GM23338 (cell line): ENCODE measurements at regions not wholly inside any gene's neighbourhood (a gene's known extent, or its start where the extent isn't known, plus 50 kb on each side); places are given as distances from the start of the nearest gene placed in this dataset.

Source experiments
- ATAC-seq: fragments of 200-7000 bp; cut with Tn5 transposase; 3 replicates; pipeline ENCODE4 v1.9.1; 2020
- DNase-seq: peaks from one replicate; pipeline ENCODE4 v3.0.0-alpha.2; 2015; ENCODE audit warnings: low spot score
- H2AFZ ChIP-seq: fragments of 200-600 bp; sonication (generic); 2 replicates; pipeline ENCODE4 v1.8.0; 2016; ENCODE audit warnings: antibody characterized with exemption, mild to moderate bottlenecking, moderate library complexity
- H3F3A ChIP-seq: fragments of 200-600 bp; sonication (generic); replicated peaks from 2 replicates; pipeline ENCODE4 v1.8.0; 2017; ENCODE audit warnings: antibody characterized with exemption, mixed run types, low read depth
- H3K27ac ChIP-seq: fragments of 200-600 bp; sonication (generic); 2 replicates; pipeline ENCODE4 v1.6.1; 2016; ENCODE audit warnings: low read depth
- H3K27me3 ChIP-seq: fragments of 200-600 bp; sonication (generic); 2 replicates; pipeline ENCODE4 v1.8.0; 2016; ENCODE audit warnings: mild to moderate bottlenecking, mixed run types, moderate library complexity; ENCODE audit not compliant: insufficient read depth
- H3K36me3 ChIP-seq: fragments of 200-600 bp; sonication (generic); 2 replicates; pipeline ENCODE4 v1.8.0; 2016; ENCODE audit warnings: mild to moderate bottlenecking; ENCODE audit not compliant: insufficient read depth
- H3K4me1 ChIP-seq: fragments of 200-600 bp; sonication (generic); 2 replicates; pipeline ENCODE4 v1.8.0; 2016; ENCODE audit warnings: mild to moderate bottlenecking, moderate library complexity; ENCODE audit not compliant: insufficient read depth
- H3K4me2 ChIP-seq: fragments of 200-600 bp; sonication (generic); 2 replicates; pipeline ENCODE4 v1.7.1; 2017; ENCODE audit warnings: mixed run types
- H3K4me3 ChIP-seq: fragments of 200-600 bp; sonication (generic); 2 replicates; pipeline ENCODE4 v1.6.1; 2016; ENCODE audit warnings: mixed run types
- H3K79me2 ChIP-seq: fragments of 200-600 bp; sonication (generic); replicated peaks from 2 replicates; pipeline ENCODE4 v1.8.0; 2017; ENCODE audit warnings: mild to moderate bottlenecking; ENCODE audit not compliant: insufficient read depth
- H3K9me2 ChIP-seq: fragments of 200-600 bp; sonication (generic); 2 replicates; pipeline ENCODE4 v1.8.0; 2017; ENCODE audit not compliant: insufficient read depth
- H4K20me1 ChIP-seq: fragments of 200-600 bp; sonication (generic); replicated peaks from 2 replicates; pipeline ENCODE4 v1.8.0; 2017; ENCODE audit warnings: mild to moderate bottlenecking; ENCODE audit not compliant: insufficient read depth
- H3K27ac Mint-ChIP-seq: 2 replicates; pipeline ENCODE4 v1.8.0; 2020; ENCODE audit warnings: inconsistent platforms, mild to moderate bottlenecking, moderate library complexity, mixed read lengths
- H3K27me3 Mint-ChIP-seq: 3 replicates; pipeline ENCODE4 v1.8.0; 2022; ENCODE audit warnings: low read depth, mild to moderate bottlenecking, moderate library complexity, mixed read lengths, inconsistent platforms; ENCODE audit not compliant: insufficient read depth, poor library complexity
- H3K36me3 Mint-ChIP-seq: 3 replicates; pipeline ENCODE4 v1.8.0; 2021; ENCODE audit warnings: low read depth, mild to moderate bottlenecking, inconsistent platforms, moderate library complexity, mixed read lengths
- H3K4me1 Mint-ChIP-seq: 3 replicates; pipeline ENCODE4 v1.8.0; 2020; ENCODE audit warnings: mild to moderate bottlenecking, inconsistent platforms, mixed read lengths
- H3K4me3 Mint-ChIP-seq: 3 replicates; pipeline ENCODE4 v1.8.0; 2021; ENCODE audit warnings: moderate library complexity, mild to moderate bottlenecking, inconsistent platforms, mixed read lengths
- H3K9me3 Mint-ChIP-seq: 3 replicates; pipeline ENCODE4 v1.8.0; 2020; ENCODE audit warnings: moderate library complexity, mild to moderate bottlenecking, inconsistent platforms, mixed read lengths
- EZH2phosphoT487 ChIP-seq: fragments of 200-600 bp; sonication (generic); IDR thresholded peaks from one replicate; pipeline ENCODE4 v1.8.1; 2018; ENCODE audit warnings: antibody characterized with exemption; ENCODE audit not compliant: unreplicated experiment
- POLR2AphosphoS5 ChIP-seq: IDR thresholded peaks from 2 replicates; pipeline ENCODE4 v1.6.1; 2016; ENCODE audit warnings: antibody characterized with exemption, low read depth
- STAT1 ChIP-seq: IDR thresholded peaks from one replicate; pipeline ENCODE4 v1.6.1; 2016; ENCODE audit warnings: antibody characterized with exemption; ENCODE audit not compliant: unreplicated experiment
- ZNF331 ChIP-seq: fragments of 250-450 bp; sonication (Bioruptor Pico); IDR thresholded peaks from 2 replicates; pipeline ENCODE4 v1.5.0; 2020; ENCODE audit warnings: low read depth, mild to moderate bottlenecking, moderate library complexity
- TF ChIP-seq, protein P1 (sequence below): fragments of 250-450 bp; sonication (Bioruptor Pico); IDR thresholded peaks from 2 replicates; pipeline ENCODE4 v1.5.0; 2020; ENCODE audit warnings: mild to moderate bottlenecking, moderate library complexity
- TF ChIP-seq, protein P2 (sequence below), 2 experiments: fragments of 200-600 bp in 1 of 2; sonication (generic) in 1 of 2; conservative IDR thresholded peaks; 2 replicates each; pipeline versions ENCODE4 v1.5.1 to v1.6.1; 2016 to 2017; ENCODE audit warnings: antibody characterized with exemption in 2 of 2, low read depth in 2 of 2, mild to moderate bottlenecking in 2 of 2, moderate library complexity in 1 of 2
- TF ChIP-seq, protein P3 (sequence below): IDR thresholded peaks from one replicate; pipeline ENCODE4 v1.6.1; 2018; ENCODE audit warnings: antibody characterized with exemption; ENCODE audit not compliant: unreplicated experiment

DNA sequence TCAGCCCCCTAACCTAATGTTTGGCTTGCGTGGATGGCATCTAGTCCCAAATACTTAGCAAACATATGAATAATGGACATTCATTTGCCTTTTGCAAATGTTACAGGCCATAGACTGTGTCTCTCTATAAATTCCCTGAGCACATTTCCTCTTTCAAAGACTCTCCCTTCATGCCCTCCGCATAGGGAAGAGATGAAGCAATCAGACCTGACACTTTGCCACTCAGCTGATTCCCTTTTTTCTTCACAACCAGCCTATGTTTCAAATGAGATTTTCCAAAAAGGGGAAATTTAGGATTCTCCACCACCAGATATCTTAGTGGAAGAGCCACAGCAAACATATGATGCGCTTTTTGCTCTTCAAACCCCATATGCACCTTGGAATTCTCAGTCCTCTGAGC is 453.7 kb downstream of the STK39 start (continued):
- TF ChIP-seq, protein P1, sequence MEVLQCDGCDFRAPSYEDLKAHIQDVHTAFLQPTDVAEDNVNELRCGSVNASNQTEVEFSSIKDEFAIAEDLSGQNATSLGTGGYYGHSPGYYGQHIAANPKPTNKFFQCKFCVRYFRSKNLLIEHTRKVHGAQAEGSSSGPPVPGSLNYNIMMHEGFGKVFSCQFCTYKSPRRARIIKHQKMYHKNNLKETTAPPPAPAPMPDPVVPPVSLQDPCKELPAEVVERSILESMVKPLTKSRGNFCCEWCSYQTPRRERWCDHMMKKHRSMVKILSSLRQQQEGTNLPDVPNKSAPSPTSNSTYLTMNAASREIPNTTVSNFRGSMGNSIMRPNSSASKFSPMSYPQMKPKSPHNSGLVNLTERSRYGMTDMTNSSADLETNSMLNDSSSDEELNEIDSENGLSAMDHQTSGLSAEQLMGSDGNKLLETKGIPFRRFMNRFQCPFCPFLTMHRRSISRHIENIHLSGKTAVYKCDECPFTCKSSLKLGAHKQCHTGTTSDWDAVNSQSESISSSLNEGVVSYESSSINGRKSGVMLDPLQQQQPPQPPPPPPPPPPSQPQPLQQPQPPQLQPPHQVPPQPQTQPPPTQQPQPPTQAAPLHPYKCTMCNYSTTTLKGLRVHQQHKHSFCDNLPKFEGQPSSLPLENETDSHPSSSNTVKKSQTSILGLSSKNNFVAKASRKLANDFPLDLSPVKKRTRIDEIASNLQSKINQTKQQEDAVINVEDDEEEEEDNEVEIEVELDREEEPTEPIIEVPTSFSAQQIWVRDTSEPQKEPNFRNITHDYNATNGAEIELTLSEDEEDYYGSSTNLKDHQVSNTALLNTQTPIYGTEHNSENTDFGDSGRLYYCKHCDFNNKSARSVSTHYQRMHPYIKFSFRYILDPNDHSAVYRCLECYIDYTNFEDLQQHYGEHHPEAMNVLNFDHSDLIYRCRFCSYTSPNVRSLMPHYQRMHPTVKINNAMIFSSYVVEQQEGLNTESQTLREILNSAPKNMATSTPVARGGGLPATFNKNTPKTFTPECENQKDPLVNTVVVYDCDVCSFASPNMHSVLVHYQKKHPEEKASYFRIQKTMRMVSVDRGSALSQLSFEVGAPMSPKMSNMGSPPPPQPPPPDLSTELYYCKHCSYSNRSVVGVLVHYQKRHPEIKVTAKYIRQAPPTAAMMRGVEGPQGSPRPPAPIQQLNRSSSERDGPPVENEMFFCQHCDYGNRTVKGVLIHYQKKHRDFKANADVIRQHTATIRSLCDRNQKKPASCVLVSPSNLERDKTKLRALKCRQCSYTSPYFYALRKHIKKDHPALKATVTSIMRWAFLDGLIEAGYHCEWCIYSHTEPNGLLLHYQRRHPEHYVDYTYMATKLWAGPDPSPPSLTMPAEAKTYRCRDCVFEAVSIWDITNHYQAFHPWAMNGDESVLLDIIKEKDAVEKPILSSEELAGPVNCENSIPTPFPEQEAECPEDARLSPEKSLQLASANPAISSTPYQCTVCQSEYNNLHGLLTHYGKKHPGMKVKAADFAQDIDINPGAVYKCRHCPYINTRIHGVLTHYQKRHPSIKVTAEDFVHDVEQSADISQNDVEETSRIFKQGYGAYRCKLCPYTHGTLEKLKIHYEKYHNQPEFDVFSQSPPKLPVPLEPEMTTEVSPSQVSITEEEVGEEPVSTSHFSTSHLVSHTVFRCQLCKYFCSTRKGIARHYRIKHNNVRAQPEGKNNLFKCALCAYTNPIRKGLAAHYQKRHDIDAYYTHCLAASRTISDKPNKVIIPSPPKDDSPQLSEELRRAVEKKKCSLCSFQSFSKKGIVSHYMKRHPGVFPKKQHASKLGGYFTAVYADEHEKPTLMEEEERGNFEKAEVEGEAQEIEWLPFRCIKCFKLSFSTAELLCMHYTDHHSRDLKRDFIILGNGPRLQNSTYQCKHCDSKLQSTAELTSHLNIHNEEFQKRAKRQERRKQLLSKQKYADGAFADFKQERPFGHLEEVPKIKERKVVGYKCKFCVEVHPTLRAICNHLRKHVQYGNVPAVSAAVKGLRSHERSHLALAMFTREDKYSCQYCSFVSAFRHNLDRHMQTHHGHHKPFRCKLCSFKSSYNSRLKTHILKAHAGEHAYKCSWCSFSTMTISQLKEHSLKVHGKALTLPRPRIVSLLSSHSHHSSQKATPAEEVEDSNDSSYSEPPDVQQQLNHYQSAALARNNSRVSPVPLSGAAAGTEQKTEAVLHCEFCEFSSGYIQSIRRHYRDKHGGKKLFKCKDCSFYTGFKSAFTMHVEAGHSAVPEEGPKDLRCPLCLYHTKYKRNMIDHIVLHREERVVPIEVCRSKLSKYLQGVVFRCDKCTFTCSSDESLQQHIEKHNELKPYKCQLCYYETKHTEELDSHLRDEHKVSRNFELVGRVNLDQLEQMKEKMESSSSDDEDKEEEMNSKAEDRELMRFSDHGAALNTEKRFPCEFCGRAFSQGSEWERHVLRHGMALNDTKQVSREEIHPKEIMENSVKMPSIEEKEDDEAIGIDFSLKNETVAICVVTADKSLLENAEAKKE, result no peak
- no peak for TF ChIP-seq STAT1

DNA sequence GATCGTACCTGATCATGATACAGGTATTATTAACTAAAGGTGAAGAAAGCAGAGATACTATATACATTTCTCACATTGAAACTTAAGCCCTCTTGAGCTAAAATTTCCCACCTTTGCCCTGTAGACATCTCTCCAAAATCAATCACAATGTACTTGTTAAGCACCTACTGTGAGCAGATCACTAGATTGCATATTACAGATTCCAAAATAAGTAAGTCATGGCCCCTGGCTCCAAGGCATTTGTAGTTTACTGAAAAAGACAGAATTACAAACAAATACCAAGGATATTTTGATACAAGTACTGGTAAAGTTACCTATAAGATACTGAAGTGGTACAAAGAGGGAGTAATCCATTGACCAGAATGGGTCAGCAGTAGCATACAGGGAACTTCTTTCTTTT is 455.3 kb downstream of the STK39 start:
- Histone ChIP-seq H3K27me3 (no peaks in the 10 kb centered on the region), H3K36me3 (no peaks in the 10 kb centered on the region), H3K4me3 (no peak overlapping the region), H3F3A (no peaks in the 10 kb centered on the region), H3K9me2 (no peaks in the 10 kb centered on the region; the same call in 1 of the 2 replicates), H3K4me2 (peak overlapping the region; percentile 13), H3K27ac (peak overlapping the region; percentile 63), H3K79me2 (no peaks in the 10 kb centered on the region), H2AFZ (no peak overlapping the region), H3K4me1 (peaks cover 26% of the 10 kb centered on the region), H4K20me1 (no peaks in the 10 kb centered on the region)
- Mint-ChIP-seq H3K27me3 (peaks cover 2% of the 10 kb centered on the region), H3K4me3 (no peak overlapping the region), H3K4me1 (peaks cover 29% of the 10 kb centered on the region), H3K36me3 (peaks cover 4% of the 10 kb centered on the region), H3K27ac (peak overlapping the region; percentile 9; the same call in 1 of the 2 replicates), H3K9me3 (peaks cover 4% of the 10 kb centered on the region; the same call in 2 of the 3 replicates)
- ATAC-seq (peak; percentile 48; the same call in 2 of the 3 replicates), DNase-seq (peak; percentile 57)
- no peak for TF ChIP-seq POLR2AphosphoS5
- no peak for TF ChIP-seq ZNF331 (CRISPR knock-in tag)
- TF ChIP-seq STAT1, result no peak
- TF ChIP-seq, protein P2, sequence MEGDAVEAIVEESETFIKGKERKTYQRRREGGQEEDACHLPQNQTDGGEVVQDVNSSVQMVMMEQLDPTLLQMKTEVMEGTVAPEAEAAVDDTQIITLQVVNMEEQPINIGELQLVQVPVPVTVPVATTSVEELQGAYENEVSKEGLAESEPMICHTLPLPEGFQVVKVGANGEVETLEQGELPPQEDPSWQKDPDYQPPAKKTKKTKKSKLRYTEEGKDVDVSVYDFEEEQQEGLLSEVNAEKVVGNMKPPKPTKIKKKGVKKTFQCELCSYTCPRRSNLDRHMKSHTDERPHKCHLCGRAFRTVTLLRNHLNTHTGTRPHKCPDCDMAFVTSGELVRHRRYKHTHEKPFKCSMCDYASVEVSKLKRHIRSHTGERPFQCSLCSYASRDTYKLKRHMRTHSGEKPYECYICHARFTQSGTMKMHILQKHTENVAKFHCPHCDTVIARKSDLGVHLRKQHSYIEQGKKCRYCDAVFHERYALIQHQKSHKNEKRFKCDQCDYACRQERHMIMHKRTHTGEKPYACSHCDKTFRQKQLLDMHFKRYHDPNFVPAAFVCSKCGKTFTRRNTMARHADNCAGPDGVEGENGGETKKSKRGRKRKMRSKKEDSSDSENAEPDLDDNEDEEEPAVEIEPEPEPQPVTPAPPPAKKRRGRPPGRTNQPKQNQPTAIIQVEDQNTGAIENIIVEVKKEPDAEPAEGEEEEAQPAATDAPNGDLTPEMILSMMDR (conservative IDR thresholded peaks at IDR 0.05; ENCODE audit: low read depth in 2 of 2), result no peak
- no peak for TF ChIP-seq EZH2phosphoT487
- TF ChIP-seq, protein P3, sequence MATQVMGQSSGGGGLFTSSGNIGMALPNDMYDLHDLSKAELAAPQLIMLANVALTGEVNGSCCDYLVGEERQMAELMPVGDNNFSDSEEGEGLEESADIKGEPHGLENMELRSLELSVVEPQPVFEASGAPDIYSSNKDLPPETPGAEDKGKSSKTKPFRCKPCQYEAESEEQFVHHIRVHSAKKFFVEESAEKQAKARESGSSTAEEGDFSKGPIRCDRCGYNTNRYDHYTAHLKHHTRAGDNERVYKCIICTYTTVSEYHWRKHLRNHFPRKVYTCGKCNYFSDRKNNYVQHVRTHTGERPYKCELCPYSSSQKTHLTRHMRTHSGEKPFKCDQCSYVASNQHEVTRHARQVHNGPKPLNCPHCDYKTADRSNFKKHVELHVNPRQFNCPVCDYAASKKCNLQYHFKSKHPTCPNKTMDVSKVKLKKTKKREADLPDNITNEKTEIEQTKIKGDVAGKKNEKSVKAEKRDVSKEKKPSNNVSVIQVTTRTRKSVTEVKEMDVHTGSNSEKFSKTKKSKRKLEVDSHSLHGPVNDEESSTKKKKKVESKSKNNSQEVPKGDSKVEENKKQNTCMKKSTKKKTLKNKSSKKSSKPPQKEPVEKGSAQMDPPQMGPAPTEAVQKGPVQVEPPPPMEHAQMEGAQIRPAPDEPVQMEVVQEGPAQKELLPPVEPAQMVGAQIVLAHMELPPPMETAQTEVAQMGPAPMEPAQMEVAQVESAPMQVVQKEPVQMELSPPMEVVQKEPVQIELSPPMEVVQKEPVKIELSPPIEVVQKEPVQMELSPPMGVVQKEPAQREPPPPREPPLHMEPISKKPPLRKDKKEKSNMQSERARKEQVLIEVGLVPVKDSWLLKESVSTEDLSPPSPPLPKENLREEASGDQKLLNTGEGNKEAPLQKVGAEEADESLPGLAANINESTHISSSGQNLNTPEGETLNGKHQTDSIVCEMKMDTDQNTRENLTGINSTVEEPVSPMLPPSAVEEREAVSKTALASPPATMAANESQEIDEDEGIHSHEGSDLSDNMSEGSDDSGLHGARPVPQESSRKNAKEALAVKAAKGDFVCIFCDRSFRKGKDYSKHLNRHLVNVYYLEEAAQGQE, result no peak
